ENCODE measurements at regions not wholly inside any gene's neighbourhood (a gene's known extent, or its start where the extent isn't known, plus 50 kb on each side); places are given as distances from the start of the nearest gene placed in this dataset.

- H3K4me3 Mint-ChIP-seq: no peak overlapping the region
- peaks cover 10 to 13% of the 10 kb centered on the region in 2 donors for H3K9me3 Mint-ChIP-seq
- H3K4me1 Mint-ChIP-seq (ENCODE audit: low read depth): no peaks in the 10 kb centered on the region
- H3K27me3 Mint-ChIP-seq (ENCODE audit: low read depth): no peaks in the 10 kb centered on the region
- ATAC-seq (replicated peaks in 1 of 2) (no peak), DNase-seq (no peak)
- H3K36me3 Mint-ChIP-seq (ENCODE audit: insufficient read depth in 2 of 2): peaks cover 4 to 6% of the 10 kb centered on the region in 2 donors
- no peak overlapping the region for H3K27ac Mint-ChIP-seq
Measured at GRCh38 chr7:41592794-41593193, 110.1 kb downstream of the INHBA start.

- Mint-ChIP-seq H3K4me1 (ENCODE audit: low read depth) (no peaks in the 10 kb centered on the region), H3K27ac (no peak overlapping the region), H3K27me3 (ENCODE audit: low read depth) (no peaks in the 10 kb centered on the region), H3K9me3 (peaks cover 10 to 13% of the 10 kb centered on the region in 2 donors), H3K36me3 (ENCODE audit: insufficient read depth in 2 of 2) (peaks cover 4 to 6% of the 10 kb centered on the region in 2 donors), H3K4me3 (no peak overlapping the region)
- ATAC-seq (replicated peaks in 1 of 2): no peak
- no peak for DNase-seq
Measured at GRCh38 chr7:41592236-41592635, 110.7 kb downstream of the INHBA start.

GRCh38 chr7:41590986-41591385 is 111.9 kb downstream of the INHBA start:
- Mint-ChIP-seq H3K27me3 (ENCODE audit: low read depth) (no peaks in the 10 kb centered on the region), H3K27ac (no peak overlapping the region), H3K4me3 (no peak overlapping the region), H3K4me1 (ENCODE audit: low read depth) (no peaks in the 10 kb centered on the region), H3K36me3 (ENCODE audit: insufficient read depth in 2 of 2) (peaks cover 0 to 2% of the 10 kb centered on the region in 2 donors), H3K9me3 (peaks cover 7% of the 10 kb centered on the region in 2 donors)
- no peak for ATAC-seq (replicated peaks in 1 of 2)
- DNase-seq: no peak

GRCh38 chr7:41588341-41588740 is 114.5 kb downstream of the INHBA start:
- Mint-ChIP-seq H3K4me1 (ENCODE audit: low read depth) (no peaks in the 10 kb centered on the region), H3K9me3 (no peaks in the 10 kb centered on the region), H3K4me3 (no peak overlapping the region), H3K27me3 (ENCODE audit: low read depth) (no peaks in the 10 kb centered on the region), H3K27ac (no peak overlapping the region), H3K36me3 (ENCODE audit: insufficient read depth in 2 of 2) (no peaks in the 10 kb centered on the region)
- ATAC-seq (replicated peaks in 1 of 2) (no peak), DNase-seq (no peak)

GRCh38 chr7:41586931-41587640 is 115.8 kb downstream of the INHBA start:
- ATAC-seq (replicated peaks in 1 of 2) (no peak), DNase-seq (no peak)
- Mint-ChIP-seq H3K4me1 (ENCODE audit: low read depth) (no peaks in the 10 kb centered on the region), H3K9me3 (peaks cover 0 to 1% of the 10 kb centered on the region in 2 donors), H3K36me3 (ENCODE audit: insufficient read depth in 2 of 2) (no peaks in the 10 kb centered on the region), H3K27me3 (ENCODE audit: low read depth) (no peaks in the 10 kb centered on the region), H3K4me3 (no peak overlapping the region), H3K27ac (no peak overlapping the region)

- H3K27me3 Mint-ChIP-seq (ENCODE audit: low read depth): no peaks in the 10 kb centered on the region
- H3K9me3 Mint-ChIP-seq: peaks cover 0 to 1% of the 10 kb centered on the region in 2 donors
- ATAC-seq (replicated peaks in 1 of 2) (no peak), DNase-seq (no peak)
- no peak overlapping the region for H3K4me3 Mint-ChIP-seq
- no peak overlapping the region for H3K27ac Mint-ChIP-seq
- no peaks in the 10 kb centered on the region for H3K4me1 Mint-ChIP-seq (ENCODE audit: low read depth)
- no peaks in the 10 kb centered on the region for H3K36me3 Mint-ChIP-seq (ENCODE audit: insufficient read depth in 2 of 2)
Measured at GRCh38 chr7:41584746-41585145, 118.1 kb downstream of the INHBA start.

- H3K27me3 Mint-ChIP-seq (ENCODE audit: low read depth): no peaks in the 10 kb centered on the region
- no peaks in the 10 kb centered on the region for H3K36me3 Mint-ChIP-seq (ENCODE audit: insufficient read depth in 2 of 2)
- no peak overlapping the region for H3K4me3 Mint-ChIP-seq
- H3K4me1 Mint-ChIP-seq (ENCODE audit: low read depth): no peaks in the 10 kb centered on the region
- H3K9me3 Mint-ChIP-seq: peaks cover 5% of the 10 kb centered on the region in 2 donors
- ATAC-seq (replicated peaks in 1 of 2): no peak
- no peak for DNase-seq
- no peak overlapping the region for H3K27ac Mint-ChIP-seq
Measured at GRCh38 chr7:41582116-41582515, 120.8 kb downstream of the INHBA start.

- no peaks in the 10 kb centered on the region for H3K4me1 Mint-ChIP-seq (ENCODE audit: low read depth)
- DNase-seq: no peak
- H3K27me3 Mint-ChIP-seq (ENCODE audit: low read depth): no peaks in the 10 kb centered on the region
- H3K36me3 Mint-ChIP-seq (ENCODE audit: insufficient read depth in 2 of 2): no peaks in the 10 kb centered on the region
- H3K9me3 Mint-ChIP-seq: peaks cover 5 to 7% of the 10 kb centered on the region in 2 donors
- H3K4me3 Mint-ChIP-seq: no peak overlapping the region
- no peak overlapping the region for H3K27ac Mint-ChIP-seq
- no peak for ATAC-seq (replicated peaks in 1 of 2)
Measured at GRCh38 chr7:41581041-41581440, 121.8 kb downstream of the INHBA start.

- H3K27ac Mint-ChIP-seq: no peak overlapping the region
- no peak for DNase-seq
- no peaks in the 10 kb centered on the region for H3K4me1 Mint-ChIP-seq (ENCODE audit: low read depth)
- no peak for ATAC-seq (replicated peaks in 1 of 2)
- no peak overlapping the region for H3K4me3 Mint-ChIP-seq
- no peaks in the 10 kb centered on the region for H3K36me3 Mint-ChIP-seq (ENCODE audit: insufficient read depth in 2 of 2)
- H3K27me3 Mint-ChIP-seq (ENCODE audit: low read depth): no peaks in the 10 kb centered on the region
- peaks cover 5 to 7% of the 10 kb centered on the region in 2 donors for H3K9me3 Mint-ChIP-seq
Measured at GRCh38 chr7:41579961-41580935, 122.6 kb downstream of the INHBA start.

GRCh38 chr7:41578700-41579099 is 124.2 kb downstream of the INHBA start:
- Mint-ChIP-seq H3K27me3 (ENCODE audit: low read depth) (no peaks in the 10 kb centered on the region), H3K9me3 (peaks cover 5 to 7% of the 10 kb centered on the region in 2 donors), H3K36me3 (ENCODE audit: insufficient read depth in 2 of 2) (peaks cover 0 to 1% of the 10 kb centered on the region in 2 donors), H3K27ac (no peak overlapping the region), H3K4me3 (no peak overlapping the region), H3K4me1 (ENCODE audit: low read depth) (no peaks in the 10 kb centered on the region)
- DNase-seq (no peak), ATAC-seq (replicated peaks in 1 of 2) (no peak)

GRCh38 chr7:41576166-41576565 is 126.7 kb downstream of the INHBA start:
- Mint-ChIP-seq H3K27ac (no peak overlapping the region), H3K9me3 (peaks cover 6 to 7% of the 10 kb centered on the region in 2 donors), H3K4me3 (no peak overlapping the region), H3K4me1 (ENCODE audit: low read depth) (no peaks in the 10 kb centered on the region), H3K36me3 (ENCODE audit: insufficient read depth in 2 of 2) (peaks cover 0 to 1% of the 10 kb centered on the region in 2 donors), H3K27me3 (ENCODE audit: low read depth) (no peaks in the 10 kb centered on the region)
- DNase-seq (no peak), ATAC-seq (replicated peaks in 1 of 2) (no peak)

- peaks cover 7 to 10% of the 10 kb centered on the region in 2 donors for H3K9me3 Mint-ChIP-seq
- no peaks in the 10 kb centered on the region for H3K27me3 Mint-ChIP-seq (ENCODE audit: low read depth)
- ATAC-seq (replicated peaks in 1 of 2) (no peak), DNase-seq (no peak)
- H3K36me3 Mint-ChIP-seq (ENCODE audit: insufficient read depth in 2 of 2): peaks cover 0 to 1% of the 10 kb centered on the region in 2 donors
- no peak overlapping the region for H3K4me3 Mint-ChIP-seq
- no peaks in the 10 kb centered on the region for H3K4me1 Mint-ChIP-seq (ENCODE audit: low read depth)
- no peak overlapping the region for H3K27ac Mint-ChIP-seq
Measured at GRCh38 chr7:41574377-41574776, 128.5 kb downstream of the INHBA start.

GRCh38 chr7:41573862-41574261 is 129.0 kb downstream of the INHBA start:
- Mint-ChIP-seq H3K9me3 (peaks cover 7 to 10% of the 10 kb centered on the region in 2 donors), H3K27ac (no peak overlapping the region), H3K4me3 (no peak overlapping the region), H3K4me1 (ENCODE audit: low read depth) (no peaks in the 10 kb centered on the region), H3K27me3 (ENCODE audit: low read depth) (no peaks in the 10 kb centered on the region), H3K36me3 (ENCODE audit: insufficient read depth in 2 of 2) (peaks cover 0 to 1% of the 10 kb centered on the region in 2 donors)
- DNase-seq (no peak), ATAC-seq (replicated peaks in 1 of 2) (no peak)

Data from activated T-cell treated with anti-CD3 and anti-CD28 coated beads, Interleukin-2, amount 50 U/mL, for 72 hours (primary cell).